ENCODE measurements at regions not wholly inside any gene's neighbourhood (a gene's known extent, or its start where the extent isn't known, plus 50 kb on each side); places are given as distances from the start of the nearest gene placed in this dataset.

GRCh38 chr6:21392177-21392576 lies 201.4 kb upstream of the SOX4 start:
- CTCF ChIA-PET, result no interaction called here

GRCh38 chr6:21393441-21394165 lies 199.9 kb upstream of the SOX4 start:
- POLR2A ChIA-PET, result interaction anchor here (0.6 kb wide), 1 partner anchor 15 kb away, joined by 3 read pairs; no protein-coding TSS in a partner anchor
- TF ChIP-seq CTCF (IDR thresholded peaks at IDR 0.05; ENCODE audit: insufficient read depth, low read depth, low read length), result no peak

More at GRCh38 chr6:21392177-21392576, 201.4 kb upstream of the SOX4 start:
- no peak for TF ChIP-seq CTCF (IDR thresholded peaks at IDR 0.05; ENCODE audit: insufficient read depth, low read depth, low read length)
- Histone ChIP-seq H3K36me3 (ENCODE audit: control insufficient read depth, insufficient read depth, low read length) (no peaks in the 10 kb centered on the region), H3K27me3 (ENCODE audit: control insufficient read depth, insufficient read depth, low read length) (no peaks in the 10 kb centered on the region), H3K4me3 (ENCODE audit: low read depth, low read length) (no peak overlapping the region)
- no peak for DNase-seq (ENCODE audit: low read depth)
- POLR2A ChIA-PET, result no interaction called here

GRCh38 chr6:21395121-21395520 lies 198.4 kb upstream of the SOX4 start:
- ChIA-PET CTCF (interaction anchor here (1.0 kb wide), 1 partner anchor 11 kb away, joined by 4 read pairs; no protein-coding TSS in a partner anchor), POLR2A (no interaction called here)

More at GRCh38 chr6:21393441-21394165, 199.9 kb upstream of the SOX4 start:
- Histone ChIP-seq H3K36me3 (ENCODE audit: control insufficient read depth, insufficient read depth, low read length) (no peaks in the 10 kb centered on the region), H3K4me3 (ENCODE audit: low read depth, low read length) (no peak overlapping the region), H3K27me3 (ENCODE audit: control insufficient read depth, insufficient read depth, low read length) (no peaks in the 10 kb centered on the region)
- DNase-seq (ENCODE audit: low read depth), result no peak
- CTCF ChIA-PET, result no interaction called here

GRCh38 chr6:21396313-21396712 lies 197.2 kb upstream of the SOX4 start:
- H3K27me3 ChIP-seq (ENCODE audit: control insufficient read depth, insufficient read depth, low read length), result no peaks in the 10 kb centered on the region
- no peaks in the 10 kb centered on the region for H3K36me3 ChIP-seq (ENCODE audit: control insufficient read depth, insufficient read depth, low read length)
- H3K4me3 ChIP-seq (ENCODE audit: low read depth, low read length), result no peak overlapping the region
- no peak for TF ChIP-seq CTCF (IDR thresholded peaks at IDR 0.05; ENCODE audit: insufficient read depth, low read depth, low read length)
- ChIA-PET POLR2A (no interaction called here), CTCF (no interaction called here)
- peak; percentile 59 for DNase-seq (ENCODE audit: low read depth)

More at GRCh38 chr6:21395121-21395520, 198.4 kb upstream of the SOX4 start:
- Histone ChIP-seq H3K4me3 (ENCODE audit: low read depth, low read length) (no peak overlapping the region), H3K36me3 (ENCODE audit: control insufficient read depth, insufficient read depth, low read length) (no peaks in the 10 kb centered on the region), H3K27me3 (ENCODE audit: control insufficient read depth, insufficient read depth, low read length) (no peaks in the 10 kb centered on the region)
- TF ChIP-seq CTCF (IDR thresholded peaks at IDR 0.05; ENCODE audit: insufficient read depth, low read depth, low read length), result no peak
- no peak for DNase-seq (ENCODE audit: low read depth)

GRCh38 chr6:21398741-21399325 lies 194.7 kb upstream of the SOX4 start:
- no peak overlapping the region for H3K4me3 ChIP-seq (ENCODE audit: low read depth, low read length)
- no peaks in the 10 kb centered on the region for H3K27me3 ChIP-seq (ENCODE audit: control insufficient read depth, insufficient read depth, low read length)
- ChIA-PET POLR2A (no interaction called here), CTCF (no interaction called here)
- H3K36me3 ChIP-seq (ENCODE audit: control insufficient read depth, insufficient read depth, low read length), result no peaks in the 10 kb centered on the region
- no peak for TF ChIP-seq CTCF (IDR thresholded peaks at IDR 0.05; ENCODE audit: insufficient read depth, low read depth, low read length)
- no peak for DNase-seq (ENCODE audit: low read depth)

Data from BJ (cell line).